DMS153 treated with DMSO at 0.1 percent for 48 hours (cell line): ENCODE measurements at regions not wholly inside any gene's neighbourhood (a gene's known extent, or its start where the extent isn't known, plus 50 kb on each side); places are given as distances from the start of the nearest gene placed in this dataset.

Source experiments
- DNase-seq: peaks from one replicate; lab custom pipeline; 2025; ENCODE audit not compliant: unreplicated experiment; lab: John Stamatoyannopoulos, UW

- no peak for DNase-seq
These were observed 68.6 kb upstream of the FOXA2 start for GRCh38 chr20:22652681-22653588.

DNA sequence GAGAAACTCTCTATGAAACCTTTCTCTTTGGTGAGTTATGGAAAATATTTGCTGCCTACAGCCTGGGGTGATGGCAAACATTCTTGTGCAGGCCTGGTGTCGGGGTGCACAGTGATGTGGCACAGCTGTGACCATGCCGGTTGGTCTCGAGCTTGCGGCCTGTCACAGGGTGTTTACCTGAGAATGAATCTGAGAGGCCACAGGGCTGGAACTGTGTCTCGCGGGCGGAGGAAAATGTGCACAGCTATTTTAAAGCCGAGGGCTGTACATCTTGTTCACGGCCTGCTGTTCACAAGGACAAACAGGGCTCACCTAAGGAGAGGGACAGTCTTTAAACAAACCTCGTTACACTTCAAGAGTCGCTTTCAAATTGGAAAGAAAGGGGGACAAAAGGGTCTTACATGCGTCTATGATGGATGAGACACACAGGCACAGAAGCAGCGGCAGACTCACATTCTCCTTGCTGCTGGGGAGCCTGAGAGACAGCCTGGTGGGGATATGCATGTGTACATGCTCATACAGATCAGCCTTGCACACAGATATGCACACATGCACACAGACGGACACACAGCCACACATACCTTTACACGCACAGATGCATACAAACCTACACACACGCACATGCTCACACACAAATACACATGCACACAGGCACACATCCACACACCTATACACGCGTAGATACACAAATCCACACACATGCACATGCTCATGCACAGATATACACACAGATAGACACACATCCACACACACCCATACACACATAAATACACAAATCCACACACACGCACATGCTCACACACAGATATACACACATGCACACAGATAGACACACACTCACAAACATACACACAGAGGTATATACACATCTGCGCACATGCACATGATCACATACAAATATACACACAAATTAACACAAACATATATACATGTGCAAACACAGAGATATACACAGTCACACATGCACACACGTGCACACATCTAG is 69.6 kb upstream of the FOXA2 start:
- DNase-seq, result no peak

DNA sequence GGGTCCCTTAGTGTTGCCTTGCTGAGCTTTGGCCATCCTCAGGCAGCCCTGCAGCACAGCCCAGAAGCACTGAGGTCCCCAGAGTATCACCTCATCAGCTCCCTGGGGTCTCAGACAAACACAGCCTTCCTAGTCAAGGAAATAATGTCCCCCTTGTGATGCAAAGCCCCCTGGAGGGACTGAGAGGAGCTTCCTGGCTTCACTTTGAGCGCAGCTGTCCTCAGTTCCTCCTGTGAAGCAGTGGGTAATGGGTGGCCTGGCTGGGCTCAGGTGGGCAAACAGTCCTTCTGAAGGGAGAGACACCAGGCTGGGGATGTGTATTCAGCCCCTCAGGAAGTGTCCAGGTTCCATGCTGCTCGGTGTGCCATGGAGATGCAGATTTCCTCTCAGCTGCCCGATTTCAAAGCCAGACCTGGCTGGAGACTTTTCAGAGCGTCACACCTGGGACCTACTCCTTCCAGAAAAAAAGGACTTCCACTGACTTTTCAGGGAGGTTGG is 79.2 kb upstream of the FOXA2 start:
- DNase-seq, result no peak

DNA sequence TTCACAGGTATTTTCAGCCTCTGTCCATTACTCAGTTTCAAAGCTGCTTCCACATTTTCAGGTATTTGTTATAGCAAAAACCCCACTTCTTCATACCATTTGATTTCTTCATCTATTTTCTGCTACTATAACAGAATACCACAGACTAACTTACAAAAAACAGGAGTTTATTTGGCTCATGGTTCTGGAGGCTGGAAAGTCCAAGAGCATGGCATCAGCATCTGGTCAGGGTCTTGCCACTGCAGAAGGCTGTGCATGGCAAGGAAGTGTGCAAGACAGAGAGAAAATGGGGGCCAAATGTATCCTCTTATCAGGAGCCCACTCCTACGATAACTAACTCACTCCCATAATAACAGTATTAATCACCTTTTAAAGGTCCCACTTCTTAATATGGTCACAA is 82.8 kb upstream of the FOXA2 start:
- DNase-seq, result no peak

DNA sequence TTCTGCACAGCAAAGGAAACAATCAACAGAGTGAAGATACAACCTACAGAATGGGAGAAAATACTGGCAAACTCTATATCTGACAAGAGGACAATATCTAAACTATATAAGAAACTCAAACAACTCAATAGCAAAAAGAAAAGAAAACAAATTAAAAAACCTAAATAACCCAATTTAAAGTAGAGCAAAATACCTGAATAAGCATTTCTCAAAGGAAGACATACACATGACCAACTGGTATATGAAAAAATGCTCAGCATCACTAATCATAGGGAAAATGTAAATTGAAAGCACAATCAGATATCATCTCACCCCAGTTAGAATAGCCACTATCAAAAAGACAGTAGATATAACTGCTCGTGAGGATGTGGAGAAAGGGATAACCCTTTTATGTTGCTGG is 87.8 kb upstream of the FOXA2 start:
- no peak for DNase-seq

- DNase-seq, result no peak
These were observed 89.1 kb upstream of the FOXA2 start for GRCh38 chr20:22673467-22673866.

- no peak for DNase-seq
These were observed 91.0 kb upstream of the FOXA2 start for GRCh38 chr20:22675341-22675740.

- no peak for DNase-seq
These were observed 94.3 kb upstream of the FOXA2 start for GRCh38 chr20:22678678-22679077.

DNA sequence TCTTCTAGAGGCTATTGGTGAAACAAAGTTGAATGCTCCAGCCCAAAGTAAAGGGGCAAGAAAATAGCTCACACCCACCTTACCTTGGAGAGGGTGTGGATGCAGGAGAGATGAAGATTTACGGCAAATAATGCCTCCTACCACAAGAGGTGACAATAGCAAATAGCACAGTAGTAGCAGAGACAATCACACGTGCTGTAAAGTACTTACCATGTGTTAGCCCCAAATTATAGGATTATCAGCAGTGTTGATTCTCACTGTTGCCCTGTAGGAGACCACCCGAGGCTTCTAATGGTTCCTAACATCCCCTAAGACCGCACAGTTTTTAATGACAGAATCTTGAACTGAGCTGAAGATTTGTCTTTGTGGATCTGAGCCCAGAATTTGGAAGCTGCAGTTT is 94.8 kb upstream of the FOXA2 start:
- no peak for DNase-seq

DNA sequence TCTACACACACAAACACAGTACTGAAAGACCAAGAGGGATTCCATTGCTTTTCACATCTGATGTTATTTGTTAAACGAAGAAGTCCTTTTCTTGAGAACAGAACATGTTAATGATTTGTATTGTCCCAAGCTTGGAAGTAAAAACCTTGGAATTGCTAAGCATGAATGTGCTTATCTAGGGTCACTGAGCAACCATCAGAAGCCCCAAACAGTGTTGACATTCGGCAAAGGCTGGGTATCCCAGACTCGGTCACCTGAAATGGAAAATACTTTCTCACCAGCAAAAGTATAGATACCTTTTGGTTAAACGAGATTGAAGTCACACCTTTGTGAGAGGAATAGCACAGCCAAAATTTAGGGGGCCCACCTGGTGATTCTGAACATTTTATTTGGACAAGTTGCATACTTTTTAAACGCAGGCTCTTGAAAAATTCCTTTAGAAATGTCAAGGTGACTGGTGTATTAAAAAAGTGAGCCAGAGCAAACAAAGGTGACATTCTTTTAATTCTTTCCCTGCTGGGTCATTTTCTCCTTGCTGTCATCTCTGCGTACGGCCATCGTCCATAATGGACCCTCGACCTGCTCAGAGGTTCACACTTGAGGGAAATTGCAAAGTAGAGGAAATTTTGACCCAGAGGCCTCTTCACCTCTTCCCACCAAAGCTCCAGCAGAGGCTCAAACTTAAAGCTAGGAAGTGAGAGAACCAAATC is 95.8 kb upstream of the FOXA2 start:
- DNase-seq, result no peak

DNA sequence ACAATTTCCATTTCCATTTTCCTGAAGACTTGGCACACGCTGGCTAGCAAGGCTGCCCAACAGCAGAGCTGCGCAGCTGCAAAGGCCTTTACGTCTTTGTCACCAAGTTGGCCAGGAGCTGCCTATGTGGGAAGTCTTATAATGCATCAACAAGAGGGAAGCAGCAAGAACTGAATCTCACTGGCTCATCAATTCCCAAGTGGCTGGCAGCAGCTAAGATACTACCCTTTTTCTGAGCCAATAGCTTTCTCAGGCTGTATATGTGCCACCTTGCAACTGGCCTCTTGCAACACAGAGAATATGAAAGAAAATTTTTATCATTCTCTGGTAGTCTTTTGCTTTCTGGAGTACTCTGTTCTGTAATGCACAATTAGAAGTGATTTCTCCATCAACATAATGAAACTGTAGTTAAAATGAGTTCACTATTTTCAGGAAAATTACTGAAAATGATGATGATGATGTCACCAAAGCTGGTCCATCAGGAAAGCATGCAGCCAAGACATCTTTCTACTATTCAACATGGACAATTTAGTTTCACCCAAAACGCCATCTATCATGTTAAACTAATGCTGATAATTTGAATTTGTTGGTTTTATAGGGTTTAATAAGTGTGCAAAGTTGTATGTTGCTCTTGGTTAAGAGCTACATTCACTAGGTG is 97.3 kb upstream of the FOXA2 start:
- no peak for DNase-seq

DNA sequence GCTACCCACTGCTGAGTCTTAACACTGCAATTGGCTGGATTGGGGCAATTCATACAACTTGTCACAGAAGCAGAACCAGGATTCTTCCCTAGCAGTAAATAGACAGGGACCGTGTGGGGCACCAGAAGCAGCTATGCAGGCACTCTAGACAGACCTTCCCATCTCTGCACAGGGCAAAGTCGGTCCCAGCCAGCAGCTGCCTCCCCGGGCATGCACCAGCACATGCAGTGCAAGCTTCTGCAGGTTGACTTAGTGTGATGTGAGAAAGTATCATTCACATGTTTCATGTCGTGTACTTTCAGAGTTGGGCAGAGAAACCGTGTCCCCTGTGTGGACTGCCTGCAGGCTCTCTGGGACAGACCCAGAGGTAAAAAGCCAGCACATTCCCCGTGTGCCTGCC is 98.0 kb upstream of the FOXA2 start:
- DNase-seq, result no peak

DNA sequence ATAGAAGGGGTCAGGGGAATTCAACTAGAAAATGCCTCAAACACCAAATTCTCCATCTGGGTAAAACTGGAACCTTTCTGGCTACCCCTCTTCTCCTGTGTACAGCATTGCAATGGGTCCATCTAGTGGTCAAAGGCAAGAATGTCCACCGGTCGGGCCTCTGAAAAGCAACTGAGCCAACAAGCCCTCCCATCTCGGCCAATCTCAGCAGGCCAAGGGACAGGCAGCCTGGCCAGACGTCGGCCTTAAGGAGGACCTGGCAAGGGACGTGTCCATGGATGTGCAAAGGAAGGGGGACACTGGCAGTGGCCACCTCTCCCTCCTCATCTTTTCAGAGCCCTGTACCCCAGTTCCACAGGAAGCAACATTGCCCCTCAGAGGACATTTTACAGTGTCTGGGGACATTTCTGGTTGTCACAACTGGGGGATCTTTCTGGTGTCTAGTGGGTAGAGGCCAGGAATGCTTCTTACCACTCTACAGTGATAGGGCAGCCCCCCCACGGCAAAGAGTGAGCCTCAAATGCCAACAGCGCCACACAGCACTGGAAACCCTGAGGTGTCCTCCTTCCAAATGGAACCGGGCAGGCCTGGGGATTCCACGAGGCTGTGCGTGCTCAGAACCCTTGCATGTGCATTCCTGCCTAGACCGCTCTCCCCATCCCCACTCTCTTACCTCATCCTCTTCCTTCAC is 99.8 kb upstream of the FOXA2 start:
- DNase-seq, result peak; percentile 81

DNA sequence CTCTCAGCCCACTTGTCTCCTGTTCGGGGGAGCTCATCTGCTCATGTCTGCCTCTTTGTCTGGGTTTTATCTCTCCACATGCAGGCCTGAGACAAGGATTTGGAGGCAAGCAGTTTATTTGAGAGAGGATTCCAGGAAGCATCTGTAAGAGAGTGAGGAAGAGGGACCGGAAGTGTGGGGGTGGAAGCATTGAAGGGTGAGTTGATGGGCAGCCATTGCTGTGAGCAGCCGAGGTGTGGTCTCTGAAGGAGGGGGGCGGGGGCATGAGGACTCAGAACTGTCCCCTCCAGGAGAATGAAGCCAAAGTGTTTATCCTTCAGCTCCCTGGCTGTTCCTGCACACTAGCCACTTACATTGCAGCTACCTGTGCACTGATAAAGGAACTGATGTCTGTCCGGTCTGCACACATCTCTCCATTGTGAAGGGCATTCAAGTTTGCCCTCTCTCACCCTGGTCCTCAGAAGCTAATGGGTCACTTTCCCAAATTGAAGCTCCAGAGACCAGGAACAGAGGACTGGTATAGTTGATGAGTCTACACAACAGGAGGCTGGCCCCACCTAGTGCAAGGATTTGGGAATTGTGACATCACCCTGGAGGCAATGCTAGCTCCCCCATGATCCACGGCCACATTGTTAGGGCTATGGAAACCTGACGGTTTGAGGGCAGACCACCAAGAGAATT is 100.5 kb upstream of the FOXA2 start:
- DNase-seq, result peak; percentile 19

DNA sequence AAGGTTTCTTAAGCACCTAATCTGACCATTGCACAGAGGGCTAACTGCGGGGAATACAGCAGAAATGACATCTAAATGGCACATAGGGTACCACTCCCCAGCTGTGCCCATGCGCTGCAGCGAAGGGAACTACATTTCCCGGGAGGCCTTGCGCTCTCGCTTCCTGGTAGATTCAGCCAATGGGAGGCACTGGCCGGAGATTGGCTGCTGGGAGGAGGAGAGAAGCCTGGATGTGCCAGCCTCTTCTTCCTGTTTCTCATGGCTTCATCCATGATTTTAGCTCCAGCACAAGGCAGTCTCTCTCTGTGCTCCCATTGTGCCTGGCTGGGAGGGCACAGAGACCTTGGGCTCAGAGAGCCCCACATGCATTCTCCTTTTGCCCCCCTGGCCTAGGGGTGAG is 101.7 kb upstream of the FOXA2 start:
- DNase-seq, result peak; percentile 67

GRCh38 chr20:22687676-22688349 is 103.4 kb upstream of the FOXA2 start:
- DNase-seq, result no peak

DNA sequence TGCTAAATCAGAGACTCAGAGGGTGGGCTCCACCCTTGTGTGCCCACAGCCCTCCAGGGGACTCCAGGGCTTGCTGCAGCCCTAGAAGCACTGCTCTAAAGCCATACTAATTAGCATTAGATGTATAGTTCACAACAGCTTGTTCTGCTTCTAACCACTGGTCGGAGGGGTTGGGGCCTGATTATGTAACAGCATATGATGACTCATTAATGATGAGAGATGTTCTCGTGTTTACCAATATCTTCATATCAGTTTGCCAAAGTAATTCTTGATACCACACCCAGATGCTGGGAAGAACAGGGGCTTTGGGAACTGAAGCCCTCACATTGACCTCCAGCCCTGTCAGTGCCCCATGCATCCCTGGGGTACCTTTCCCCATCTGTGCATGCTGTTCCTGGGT is 104.1 kb upstream of the FOXA2 start:
- no peak for DNase-seq

- DNase-seq, result no peak
These were observed 104.9 kb upstream of the FOXA2 start for GRCh38 chr20:22689266-22689665.

DNA sequence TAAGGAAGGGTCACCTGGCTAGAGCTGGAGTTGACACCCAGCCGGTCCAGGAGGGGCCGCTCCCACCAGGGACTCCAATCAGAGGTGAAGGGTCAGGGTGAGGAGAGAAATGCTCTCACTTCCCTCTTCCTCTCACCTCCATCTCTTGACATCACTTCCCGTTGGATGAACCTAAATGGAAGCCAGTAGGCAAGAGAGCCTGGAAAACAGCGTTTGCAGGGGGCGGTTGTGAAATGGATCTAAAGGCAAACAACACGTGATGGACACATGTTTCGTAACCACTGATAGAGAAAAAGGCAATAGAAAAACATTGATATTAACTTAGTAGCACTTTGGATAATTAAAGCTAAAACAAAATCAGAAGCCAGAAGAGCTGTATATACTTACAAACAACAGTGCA is 105.6 kb upstream of the FOXA2 start:
- no peak for DNase-seq
